GM12865 (cell line): ENCODE measurements at regions not wholly inside any gene's neighbourhood (a gene's known extent, or its start where the extent isn't known, plus 50 kb on each side); places are given as distances from the start of the nearest gene placed in this dataset.

Source experiments
- DNase-seq: peaks from one replicate; pipeline ENCODE4 v3.0.0; 2010; ENCODE audit warnings: low read depth
- H3K4me3 ChIP-seq: 2 replicates; pipeline ENCODE4 v1.5.1; 2011; ENCODE audit warnings: mild to moderate bottlenecking, low read depth, low read length, control low read depth
- CTCF ChIP-seq: IDR thresholded peaks from 2 replicates; pipeline ENCODE4 v1.5.1; 2011; ENCODE audit warnings: low read length, control low read depth, low read depth, inconsistent platforms; ENCODE audit not compliant: insufficient read depth; ENCODE audit errors: missing control alignments

DNA sequence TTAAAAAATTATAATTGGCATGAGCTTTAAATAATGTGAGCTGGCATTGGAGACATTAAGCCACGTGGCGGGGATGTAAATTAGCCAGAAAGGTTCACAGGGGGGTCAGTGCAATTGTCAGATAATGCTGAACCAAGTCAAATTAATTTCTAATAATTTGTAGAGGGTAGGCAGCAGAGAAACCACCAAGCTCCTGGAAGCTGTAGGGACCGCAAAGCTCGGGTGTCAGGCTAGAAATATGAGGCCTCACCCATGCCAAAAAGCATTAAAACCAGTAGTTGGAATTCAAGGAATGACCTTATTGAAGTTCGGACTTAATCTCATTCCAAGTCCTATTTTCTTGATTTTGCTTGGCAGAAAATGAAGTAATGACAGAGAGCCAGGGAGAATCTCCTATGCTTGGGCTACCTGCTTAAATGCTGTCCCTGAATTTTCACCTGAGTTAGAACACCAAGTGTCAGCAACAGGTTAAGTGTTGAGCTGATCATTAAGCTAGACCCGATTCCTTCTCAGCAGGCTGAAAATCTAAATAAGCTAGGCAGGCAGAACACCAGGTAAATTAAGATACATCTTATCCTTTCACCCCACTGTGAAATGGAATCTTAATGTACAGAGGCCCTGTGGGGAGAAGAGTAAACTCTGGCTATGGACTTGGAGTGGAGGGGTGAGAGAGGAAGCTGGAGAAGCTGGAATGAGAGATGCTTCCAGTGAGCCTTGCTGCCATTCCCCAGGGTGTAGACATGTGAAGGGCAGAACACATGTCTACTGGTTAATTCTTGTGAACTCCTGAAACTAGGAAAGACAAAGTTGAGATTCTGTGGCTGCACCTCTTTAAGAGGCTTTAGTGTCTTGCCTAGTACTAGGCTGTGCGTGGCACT lies 520.0 kb downstream of the SLC4A3 start:
- no peak for TF ChIP-seq CTCF
- no peak overlapping the region for H3K4me3 ChIP-seq
- DNase-seq = no peak

DNA sequence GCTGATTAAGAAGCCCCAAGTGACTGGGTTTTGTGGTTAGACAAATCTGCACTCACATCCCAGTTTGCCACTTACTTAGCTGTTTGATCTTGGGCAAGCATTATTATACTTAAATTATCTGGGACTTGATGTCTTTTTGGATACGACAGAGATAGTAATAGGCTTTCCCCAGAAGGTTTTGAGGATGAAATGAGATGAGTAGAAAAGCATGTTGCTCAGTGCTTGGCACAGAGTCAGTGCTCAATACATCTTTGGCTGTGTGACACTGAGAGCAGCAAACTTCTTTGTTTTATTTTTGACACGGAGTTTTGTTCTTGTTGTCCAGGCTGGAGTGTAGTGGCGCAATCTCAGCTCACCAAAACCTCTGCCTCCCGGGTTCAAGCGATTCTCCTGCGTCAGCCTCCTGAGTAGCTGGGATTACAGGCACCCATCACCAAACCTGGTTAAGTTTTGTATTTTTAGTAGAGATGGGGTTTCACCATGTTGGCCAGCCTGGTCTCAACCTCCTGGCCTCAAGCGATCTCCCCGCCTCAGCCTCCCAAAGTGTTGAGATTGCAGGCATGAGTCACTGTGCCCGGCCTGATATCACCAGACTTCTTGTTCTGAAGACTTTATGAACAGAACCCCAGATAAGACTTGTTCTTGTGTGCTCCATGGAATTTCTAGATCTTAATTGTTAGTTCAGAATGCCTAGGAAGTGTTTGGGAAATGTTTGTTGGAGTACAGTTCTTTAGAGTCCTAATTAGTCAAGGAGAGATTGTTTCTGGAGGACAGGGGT lies 521.2 kb downstream of the SLC4A3 start:
- DNase-seq = no peak

GRCh38 chr2:220151341-220151740 lies 523.9 kb downstream of the SLC4A3 start:
- no peak overlapping the region for H3K4me3 ChIP-seq
- no peak for DNase-seq
- no peak for TF ChIP-seq CTCF

More for the DNA sequence above, 521.2 kb downstream of the SLC4A3 start:
- no peak overlapping the region for H3K4me3 ChIP-seq
- no peak for TF ChIP-seq CTCF

GRCh38 chr2:220152281-220152935 lies 525.0 kb downstream of the SLC4A3 start:
- H3K4me3 ChIP-seq = no peak overlapping the region
- DNase-seq = no peak
- no peak for TF ChIP-seq CTCF

- DNase-seq = no peak
- no peak overlapping the region for H3K4me3 ChIP-seq
- no peak for TF ChIP-seq CTCF
Observed at GRCh38 chr2:220153118-220153517, 525.7 kb downstream of the SLC4A3 start.

DNA sequence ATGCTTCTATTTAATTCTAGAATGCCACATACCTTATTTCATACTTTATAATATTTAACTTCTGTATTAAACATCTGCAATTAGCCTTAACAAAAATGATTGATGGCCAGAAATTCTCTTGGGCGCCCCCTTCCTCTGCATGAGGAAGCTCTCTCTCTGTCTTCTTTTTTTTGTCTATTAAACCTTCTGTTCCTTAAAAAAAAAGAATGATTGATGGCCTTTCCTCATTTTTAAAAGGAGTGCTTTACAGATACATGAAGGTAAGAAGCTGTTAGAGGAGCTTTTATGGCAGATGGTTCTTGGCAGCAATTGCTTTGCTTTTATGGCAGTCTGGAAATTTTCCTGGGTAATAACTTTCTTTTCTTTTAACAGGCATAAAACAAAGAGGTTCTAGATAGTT lies 526.9 kb downstream of the SLC4A3 start:
- H3K4me3 ChIP-seq = no peak overlapping the region
- no peak for DNase-seq
- no peak for TF ChIP-seq CTCF
